AG20443 (cell line): ENCODE measurements at regions not wholly inside any gene's neighbourhood (a gene's known extent, or its start where the extent isn't known, plus 50 kb on each side); places are given as distances from the start of the nearest gene placed in this dataset.

Source experiments
- DNase-seq: peaks from one replicate; pipeline ENCODE4 v3.0.0; 2012; ENCODE audit warnings: low spot score, mixed read lengths

GRCh38 chr4:156710365-156711192, 261.0 kb downstream of the PDGFC start:
- peak; percentile 57 for DNase-seq

- peak; percentile 29 for DNase-seq
Measured at GRCh38 chr4:156705311-156705710, 266.3 kb downstream of the PDGFC start.

- DNase-seq: no peak
Measured at GRCh38 chr4:156695163-156695562, 276.4 kb downstream of the PDGFC start.

GRCh38 chr4:156694413-156694812, 277.2 kb downstream of the PDGFC start:
- DNase-seq: no peak

- DNase-seq: no peak
Measured at GRCh38 chr4:156693557-156693956, 278.0 kb downstream of the PDGFC start.

GRCh38 chr4:156692016-156692415, 279.6 kb downstream of the PDGFC start:
- no peak for DNase-seq

- no peak for DNase-seq
Measured at GRCh38 chr4:156690572-156690971, 281.0 kb downstream of the PDGFC start.

GRCh38 chr4:156686120-156686519, 285.5 kb downstream of the PDGFC start:
- peak; percentile 83 for DNase-seq

- DNase-seq: no peak
Measured at GRCh38 chr4:156685308-156685707, 286.3 kb downstream of the PDGFC start.

GRCh38 chr4:156677656-156678055, 293.9 kb downstream of the PDGFC start:
- DNase-seq: no peak

GRCh38 chr4:156677131-156677531, 294.5 kb downstream of the PDGFC start:
- DNase-seq: peak; percentile 49

- DNase-seq: no peak
Measured at GRCh38 chr4:156676116-156676851, 295.3 kb downstream of the PDGFC start.

- DNase-seq: peak; percentile 35
Measured at GRCh38 chr4:156673483-156673882, 298.1 kb downstream of the PDGFC start.

- peak; percentile 26 for DNase-seq
Measured at GRCh38 chr4:156672492-156673305, 298.9 kb downstream of the PDGFC start.

- DNase-seq: no peak
Measured at GRCh38 chr4:156665780-156666366, 305.7 kb downstream of the PDGFC start.

- no peak for DNase-seq
Measured at GRCh38 chr4:156663663-156664062, 307.9 kb downstream of the PDGFC start.

- DNase-seq: no peak
Measured at GRCh38 chr4:156662921-156663320, 308.7 kb downstream of the PDGFC start.

GRCh38 chr4:156661555-156661954, 310.0 kb downstream of the PDGFC start:
- DNase-seq: no peak

GRCh38 chr4:156660465-156660864, 311.1 kb downstream of the PDGFC start:
- DNase-seq: peak; percentile 23

GRCh38 chr4:156659983-156660382, 311.6 kb downstream of the PDGFC start:
- no peak for DNase-seq

GRCh38 chr4:156659570-156659969, 312.0 kb downstream of the PDGFC start:
- DNase-seq: no peak

GRCh38 chr4:156656896-156657295, 314.7 kb downstream of the PDGFC start:
- no peak for DNase-seq
